ENCODE measurements at regions not wholly inside any gene's neighbourhood (a gene's known extent, or its start where the extent isn't known, plus 50 kb on each side); places are given as distances from the start of the nearest gene placed in this dataset.

- WGBS, 2 experiments (ENCODE audit: extremely low coverage in 1 of 2, insufficient coverage in 1 of 2, insufficient read length in 1 of 2, insufficient replicate concordance in 2 of 2, low coverage in 1 of 2, low lambda C conversion rate in 2 of 2, missing lambda C conversion rate in 1 of 2): 87% methylated on average over 4 of the region's 4 CpGs; no CpG with 5 or more reads in 1 of the 2 experiments
- no peak overlapping the region for H3K27ac ChIP-seq (ENCODE audit: low read depth, low read length)
- POLR2A ChIA-PET (ENCODE audit: partially characterized antibody): no interaction called here
These were observed 50.8 kb upstream of the SMIM36 start for GRCh38 chr17:55561973-55562495.

More at GRCh38 chr17:55561973-55562495, 50.8 kb upstream of the SMIM36 start:
- Histone ChIP-seq H2BK12ac (ENCODE audit: low read depth, low read length) (no peak overlapping the region), H3K27me3 (replicated peaks in 1 of 4; ENCODE audit: control insufficient read depth in 3 of 4, extremely low read depth in 1 of 4, insufficient read depth in 3 of 4, low read length in 3 of 4) (no peaks in the 10 kb centered on the region), H3K23me2 (ENCODE audit: low read depth, low read length) (no peaks in the 10 kb centered on the region), H2BK120ac (replicated peaks; ENCODE audit: low read depth, low read length) (no peak overlapping the region), H4K20me1 (replicated peaks in 1 of 2; ENCODE audit: control insufficient read depth in 1 of 2, insufficient read depth in 2 of 2, low read length in 2 of 2) (no peaks in the 10 kb centered on the region), H3K14ac (ENCODE audit: insufficient read length) (no peak overlapping the region), H4K8ac (ENCODE audit: extremely low read depth, insufficient read depth, low read length) (no peak overlapping the region), H2BK20ac (ENCODE audit: low read length) (no peak overlapping the region), H3K4me2 (ENCODE audit: insufficient read depth in 1 of 2, low read depth in 2 of 2, low read length in 2 of 2) (no peak overlapping the region), H4K91ac (replicated peaks; ENCODE audit: insufficient read length, low read length) (no peak overlapping the region), H2AK5ac (ENCODE audit: low read depth, low read length) (no peak overlapping the region), H3K36me3 (ENCODE audit: control insufficient read depth in 2 of 4, insufficient read depth in 4 of 4, low read length in 3 of 4) (no peaks in the 10 kb centered on the region), H3K4me3 (ENCODE audit: extremely low read depth in 1 of 4, insufficient read depth in 2 of 4, low read depth in 3 of 4, low read length in 4 of 4) (no peak overlapping the region), H3K4ac (replicated peaks; ENCODE audit: insufficient read length, low read depth, low read length) (no peak overlapping the region), H3K79me2 (ENCODE audit: control insufficient read depth in 1 of 2, insufficient read depth in 2 of 2, low read length in 2 of 2) (no peaks in the 10 kb centered on the region), H4K5ac (ENCODE audit: insufficient read length, low read depth, low read length) (no peak overlapping the region), H2AFZ (ENCODE audit: low read length) (no peak overlapping the region), H3K23ac (ENCODE audit: insufficient read length) (no peak overlapping the region), H2BK15ac (ENCODE audit: low read length) (no peak overlapping the region), H3K18ac (ENCODE audit: extremely low read depth, low read length) (no peak overlapping the region), H3K56ac (replicated peaks; ENCODE audit: insufficient read length, low read depth, low read length) (no peak overlapping the region), H3K79me1 (ENCODE audit: low read depth, low read length) (no peaks in the 10 kb centered on the region), H3K9ac (replicated peaks in 1 of 4; ENCODE audit: extremely low read depth in 1 of 4, low read depth in 3 of 4, low read length in 3 of 4) (no peak overlapping the region), H3K9me3 (ENCODE audit: insufficient read depth in 2 of 2, low read depth in 1 of 2, low read length in 1 of 2) (no peaks in the 10 kb centered on the region), H2BK5ac (ENCODE audit: low read depth, low read length) (no peak overlapping the region), H3K4me1 (replicated peaks in 1 of 4; ENCODE audit: control insufficient read depth in 3 of 4, insufficient read depth in 4 of 4, low read length in 3 of 4) (no peaks in the 10 kb centered on the region)
- CTCF ChIA-PET (ENCODE audit: partially characterized antibody): interaction anchor here (0.7 to 1.9 kb wide), 6 partner anchors 9 to 174 kb away, joined by 3 to 5 read pairs (median 4); no protein-coding TSS in a partner anchor
- FAIRE-seq: no peak
- TF ChIP-seq CREB1 (IDR thresholded peaks at IDR 0.05) (no peak), PHF8 (conservative IDR thresholded peaks at IDR 0.05; ENCODE audit: low read depth, low read length) (no peak), SRF (IDR thresholded peaks at IDR 0.05; ENCODE audit: low read depth, low read length) (no peak), POU5F1 (IDR thresholded peaks at IDR 0.05; ENCODE audit: low read depth, low read length) (no peak), NANOG (IDR thresholded peaks at IDR 0.05; ENCODE audit: insufficient read depth, low read depth, low read length, poor library complexity, severe bottlenecking) (no peak), SIN3A (conservative IDR thresholded peaks at IDR 0.05 in 1 of 2, IDR thresholded peaks at IDR 0.05 in 1 of 2; ENCODE audit: low read depth in 1 of 2, low read length in 2 of 2) (no peak), SUZ12 (IDR thresholded peaks at IDR 0.05; ENCODE audit: low read length) (no peak), KDM1A (IDR thresholded peaks at IDR 0.05; ENCODE audit: borderline replicate concordance, low read length) (no peak), POLR2A (IDR thresholded peaks at IDR 0.05; ENCODE audit: control extremely low read depth in 1 of 2, low read depth in 2 of 2, low read length in 2 of 2) (no peak), RBBP5 (IDR thresholded peaks at IDR 0.05; ENCODE audit: borderline replicate concordance, low read depth, low read length) (no peak), EGR1 (IDR thresholded peaks at IDR 0.05; ENCODE audit: borderline replicate concordance, low read depth, low read length) (no peak)
- DNase-seq (ENCODE audit: low read depth in 1 of 2, low spot score in 2 of 2): no peak

All from H1 (cell line).